PC-3 (cell line): ENCODE measurements at regions not wholly inside any gene's neighbourhood (a gene's known extent, or its start where the extent isn't known, plus 50 kb on each side); places are given as distances from the start of the nearest gene placed in this dataset.

Experiments
- ATAC-seq: fragments of 200-7000 bp; cut with Tn5 transposase; 2 replicates; pipeline ENCODE4 v1.9.1; 2020; ENCODE audit warnings: mild to moderate bottlenecking, moderate library complexity
- BruUV-seq: library from RNA; stranded (reverse); fragments of 400-500 nt; replicated peaks from 2 replicates; lab custom pipeline; 2021; lab: Mats Ljungman, UMichigan
- CTCF ChIA-PET: fragments of 300-600 bp; sonication (Branson Sonifier 250); formaldehyde crosslinking; loops from one replicate; lab custom pipeline; 2022; ENCODE audit warnings: antibody characterized with exemption; lab: Charles Lee
- POLR2A ChIA-PET: fragments of 300-600 bp; sonication (Branson Sonifier 250); formaldehyde crosslinking; loops from one replicate; lab custom pipeline; 2022; ENCODE audit warnings: antibody characterized with exemption; ENCODE audit not compliant: unreplicated experiment; lab: Charles Lee
- DNase-seq: peaks from one replicate; pipeline ENCODE4 v3.0.0-alpha.2; 2015
- H2AFZ ChIP-seq: fragments of 300-600 bp; sonication (generic); 2 replicates; pipeline ENCODE4 v1.6.0; 2016; ENCODE audit warnings: antibody characterized with exemption, low read length
- H3F3A ChIP-seq: fragments of 300-600 bp; sonication (generic); one replicate; pipeline ENCODE4 v1.6.0; 2017; ENCODE audit warnings: antibody characterized with exemption, low read length, control low read depth, mild to moderate bottlenecking; ENCODE audit not compliant: unreplicated experiment
- H3K27ac ChIP-seq: fragments of 300-600 bp; sonication (generic); 2 replicates; pipeline ENCODE4 v1.5.1; 2016; ENCODE audit warnings: mild to moderate bottlenecking, low read length
- H3K27me3 ChIP-seq: fragments of 300-600 bp; sonication (generic); 2 replicates; pipeline ENCODE4 v1.6.1; 2016; ENCODE audit warnings: low read length, mixed read lengths
- H3K36me3 ChIP-seq: fragments of 300-600 bp; sonication (generic); 2 replicates; pipeline ENCODE4 v1.6.1; 2016; ENCODE audit warnings: low read depth, mixed run types, low read length, mixed read lengths
- H3K4me1 ChIP-seq: fragments of 300-600 bp; sonication (generic); 2 replicates; pipeline ENCODE4 v1.5.1; 2016; ENCODE audit warnings: low read length; ENCODE audit not compliant: insufficient read depth
- H3K4me2 ChIP-seq: fragments of 300-600 bp; sonication (generic); 2 replicates; pipeline ENCODE4 v1.6.0; 2016; ENCODE audit warnings: low read length
- H3K4me3 ChIP-seq: fragments of 300-600 bp; sonication (generic); 2 replicates; pipeline ENCODE4 v1.5.1; 2016; ENCODE audit warnings: mild to moderate bottlenecking, low read length, mixed read lengths
- H3K79me2 ChIP-seq: fragments of 300-600 bp; sonication (generic); 2 replicates; pipeline ENCODE4 v1.6.1; 2017; ENCODE audit warnings: low read length, mixed read lengths
- H3K9ac ChIP-seq: fragments of 300-600 bp; sonication (generic); 2 replicates; pipeline ENCODE4 v1.6.0; 2016; ENCODE audit warnings: mild to moderate bottlenecking, low read length
- H3K9me2 ChIP-seq: fragments of 300-600 bp; sonication (generic); replicated peaks from 2 replicates; pipeline ENCODE4 v1.6.1; 2016; ENCODE audit warnings: mixed run types, low read length, mixed read lengths
- H3K9me3 ChIP-seq: fragments of 300-600 bp; sonication (generic); 2 replicates; pipeline ENCODE4 v1.6.1; 2016; ENCODE audit warnings: low read length, mixed read lengths
- H4K20me1 ChIP-seq: fragments of 300-600 bp; sonication (generic); 2 replicates; pipeline ENCODE4 v1.6.1; 2016; ENCODE audit warnings: low read length, mixed read lengths
- EZH2 ChIP-seq: fragments of 300-600 bp; sonication (generic); IDR thresholded peaks from one replicate; pipeline ENCODE4 v1.6.1; 2017; ENCODE audit warnings: antibody characterized with exemption, mild to moderate bottlenecking, low read length; ENCODE audit not compliant: unreplicated experiment
- EZH2phosphoT487 ChIP-seq: fragments of 300-600 bp; sonication (generic); IDR thresholded peaks from 2 replicates; pipeline ENCODE4 v1.6.1; 2018; ENCODE audit warnings: mild to moderate bottlenecking, antibody characterized with exemption, low read length, borderline replicate concordance
- intact Hi-C: fragments of 100-400 bp; cut with micrococcal nuclease; formaldehyde crosslinking; loops from 2 replicates; pipeline ENCODE4 v1.9.0; 2023
- TF ChIP-seq, protein P1 (sequence below): fragments of 300-600 bp; sonication (generic); conservative IDR thresholded peaks from 2 replicates; pipeline ENCODE4 v1.5.1; 2017; ENCODE audit warnings: antibody characterized with exemption, low read depth, mild to moderate bottlenecking, low read length

DNA sequence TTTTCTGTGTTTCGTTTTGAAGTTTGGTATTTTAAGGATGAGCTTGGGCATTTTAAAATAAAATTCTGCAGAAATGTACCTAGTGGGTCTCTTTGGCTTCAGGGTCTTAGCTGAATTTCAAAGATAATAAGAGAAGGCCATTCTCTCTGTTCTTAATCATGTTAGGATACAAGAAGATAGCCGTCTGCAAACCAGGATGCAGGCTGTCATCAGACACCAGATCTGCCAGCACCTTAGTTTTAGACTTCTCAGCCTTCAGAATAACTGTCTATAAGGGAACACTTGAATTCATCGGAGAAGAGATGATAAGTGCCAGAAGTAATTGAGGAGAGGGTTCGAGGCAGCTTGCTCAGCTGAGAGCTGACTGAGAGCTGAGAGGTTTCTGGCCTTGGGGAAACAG is 202.1 kb downstream of the REEP3 start:
- intact Hi-C loops: no loop called here
- no peak for TF ChIP-seq EZH2phosphoT487
- DNase-seq: no peak
- POLR2A ChIA-PET: no interaction called here
- Histone ChIP-seq H2AFZ (no peak overlapping the region), H3K27me3 (no peaks in the 10 kb centered on the region), H4K20me1 (no peaks in the 10 kb centered on the region), H3K36me3 (no peaks in the 10 kb centered on the region), H3K4me1 (peaks cover 22% of the 10 kb centered on the region), H3K79me2 (no peaks in the 10 kb centered on the region), H3K27ac (no peak overlapping the region), H3K9ac (no peak overlapping the region), H3K9me3 (no peaks in the 10 kb centered on the region), H3K4me3 (no peak overlapping the region), H3K4me2 (no peak overlapping the region), H3F3A (no peaks in the 10 kb centered on the region), H3K9me2 (no peaks in the 10 kb centered on the region)
- no TSS peak for BruUV-seq
- CTCF ChIA-PET: no interaction called here
- no peak for ATAC-seq

DNA sequence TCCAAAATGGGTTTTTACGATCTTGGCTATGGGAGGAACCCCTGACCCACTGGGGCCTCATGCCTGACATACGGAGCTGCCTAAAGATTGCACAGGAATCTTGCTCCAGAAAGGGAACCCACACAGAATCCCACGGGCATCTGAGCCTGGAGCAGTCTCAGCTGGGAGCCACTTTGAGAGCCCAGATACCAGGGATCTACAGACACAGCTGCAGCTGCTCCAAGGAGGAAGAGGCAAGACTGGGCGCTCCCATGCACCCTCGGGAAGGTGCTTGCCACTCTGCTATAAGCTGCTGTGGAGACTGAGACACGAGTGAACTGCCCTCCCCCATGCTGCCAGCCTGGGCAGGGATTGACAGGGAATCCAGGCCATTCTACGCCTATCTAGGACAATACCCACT is 202.5 kb downstream of the REEP3 start:
- no TSS peak for BruUV-seq
- ChIA-PET POLR2A (no interaction called here), CTCF (interaction anchor here (0.5 to 0.6 kb wide), 2 partner anchors 96 to 608 kb away, joined by 3 to 11 read pairs; no protein-coding TSS in a partner anchor)
- ATAC-seq (no peak), DNase-seq (no peak)
- Histone ChIP-seq H2AFZ (no peak overlapping the region), H4K20me1 (no peaks in the 10 kb centered on the region), H3K36me3 (no peaks in the 10 kb centered on the region), H3K27ac (no peak overlapping the region), H3K4me3 (no peak overlapping the region), H3F3A (no peaks in the 10 kb centered on the region), H3K27me3 (no peaks in the 10 kb centered on the region), H3K79me2 (no peaks in the 10 kb centered on the region), H3K9me3 (no peaks in the 10 kb centered on the region), H3K9ac (no peak overlapping the region), H3K4me2 (no peak overlapping the region), H3K4me1 (peaks cover 22% of the 10 kb centered on the region), H3K9me2 (no peaks in the 10 kb centered on the region)
- TF ChIP-seq EZH2: no peak
- TF ChIP-seq, protein P1, sequence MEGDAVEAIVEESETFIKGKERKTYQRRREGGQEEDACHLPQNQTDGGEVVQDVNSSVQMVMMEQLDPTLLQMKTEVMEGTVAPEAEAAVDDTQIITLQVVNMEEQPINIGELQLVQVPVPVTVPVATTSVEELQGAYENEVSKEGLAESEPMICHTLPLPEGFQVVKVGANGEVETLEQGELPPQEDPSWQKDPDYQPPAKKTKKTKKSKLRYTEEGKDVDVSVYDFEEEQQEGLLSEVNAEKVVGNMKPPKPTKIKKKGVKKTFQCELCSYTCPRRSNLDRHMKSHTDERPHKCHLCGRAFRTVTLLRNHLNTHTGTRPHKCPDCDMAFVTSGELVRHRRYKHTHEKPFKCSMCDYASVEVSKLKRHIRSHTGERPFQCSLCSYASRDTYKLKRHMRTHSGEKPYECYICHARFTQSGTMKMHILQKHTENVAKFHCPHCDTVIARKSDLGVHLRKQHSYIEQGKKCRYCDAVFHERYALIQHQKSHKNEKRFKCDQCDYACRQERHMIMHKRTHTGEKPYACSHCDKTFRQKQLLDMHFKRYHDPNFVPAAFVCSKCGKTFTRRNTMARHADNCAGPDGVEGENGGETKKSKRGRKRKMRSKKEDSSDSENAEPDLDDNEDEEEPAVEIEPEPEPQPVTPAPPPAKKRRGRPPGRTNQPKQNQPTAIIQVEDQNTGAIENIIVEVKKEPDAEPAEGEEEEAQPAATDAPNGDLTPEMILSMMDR: no peak
- TF ChIP-seq EZH2phosphoT487: no peak
- intact Hi-C loops: no loop called here

DNA sequence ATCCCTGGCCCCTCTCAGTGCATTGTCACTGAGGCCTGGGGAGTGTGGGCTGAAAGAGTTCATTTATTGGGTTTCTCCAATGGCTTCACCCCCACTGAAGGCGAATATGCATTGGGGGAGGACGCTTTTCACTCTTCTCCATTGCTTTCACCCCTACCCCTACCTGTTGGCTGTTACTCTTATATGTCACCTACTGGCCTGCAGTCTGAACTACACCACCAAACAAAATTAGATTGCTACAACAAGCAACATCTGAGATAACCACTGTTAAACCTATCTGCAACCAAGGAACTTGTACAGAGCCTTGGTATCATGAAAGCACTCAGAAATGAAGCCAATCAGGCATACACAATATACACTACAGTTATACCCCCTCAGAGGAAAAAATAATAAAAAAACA is 203.7 kb downstream of the REEP3 start:
- Histone ChIP-seq H3F3A (no peaks in the 10 kb centered on the region), H3K4me2 (no peak overlapping the region), H3K36me3 (no peaks in the 10 kb centered on the region), H3K4me3 (no peak overlapping the region), H3K79me2 (no peaks in the 10 kb centered on the region), H3K9me3 (no peaks in the 10 kb centered on the region), H3K9me2 (no peaks in the 10 kb centered on the region), H3K27ac (no peak overlapping the region), H2AFZ (no peak overlapping the region), H4K20me1 (no peaks in the 10 kb centered on the region), H3K9ac (no peak overlapping the region), H3K27me3 (no peaks in the 10 kb centered on the region), H3K4me1 (peaks cover 12% of the 10 kb centered on the region; the same call in 1 of the 2 replicates)
- TF ChIP-seq, protein P1: peak; percentile 74
- TF ChIP-seq EZH2phosphoT487: no peak
- TF ChIP-seq EZH2: no peak
- peak; percentile 35 for DNase-seq
- ATAC-seq: 0 out of 2 replicates have a peak, but pooled peaks have one; percentile 21
- CTCF ChIA-PET: interaction anchor here (0.6 kb wide), 1 partner anchor 85 kb away, joined by 3 read pairs; no protein-coding TSS in a partner anchor
- POLR2A ChIA-PET: no interaction called here
- intact Hi-C loops: no loop called here
- BruUV-seq: no TSS peak
